Gastroesophageal sphincter (tissue), 4 donors: ENCODE measurements at regions not wholly inside any gene's neighbourhood (a gene's known extent, or its start where the extent isn't known, plus 50 kb on each side); places are given as distances from the start of the nearest gene placed in this dataset.

Experiments
- ATAC-seq: fragments of 150-250 bp; one replicate; pipeline ENCODE4 v1.9.1; 2016; ENCODE audit warnings: mild to moderate bottlenecking, moderate library complexity
- H3K27ac ChIP-seq, 4 donors: fragments of 200-600 bp; sonication (generic) in 3 of 4; 1 replicate in 3 of 4; 2 replicates in 1 of 4; pipeline ENCODE4 v1.5.1; 2016 to 2019
- H3K27me3 ChIP-seq: fragments of 200-600 bp; sonication (generic); one replicate; pipeline ENCODE4 v1.5.1; 2019
- H3K36me3 ChIP-seq, 2 donors: fragments of 200-600 bp; sonication (generic); one replicate each; pipeline ENCODE4 v1.5.1; 2019; ENCODE audit warnings: control low read depth in 1 of 2
- H3K4me1 ChIP-seq, 3 donors: fragments of 200-600 bp; sonication (generic); 1 replicate in 2 of 3; 2 replicates in 1 of 3; pipeline ENCODE4 v1.5.1; 2016 to 2019; ENCODE audit warnings: control low read depth in 2 of 3
- H3K4me3 ChIP-seq, 2 donors: fragments of 200-600 bp; sonication (generic); one replicate each; pipeline ENCODE4 v1.5.1; 2019; ENCODE audit warnings: mild to moderate bottlenecking in 1 of 2, moderate library complexity in 1 of 2
- H3K9me3 ChIP-seq, 3 donors: fragments of 200-600 bp; sonication (generic); one replicate each; pipeline ENCODE4 v1.5.1; 2017 to 2019; ENCODE audit warnings: control low read depth in 2 of 3
- EP300 ChIP-seq: sonication (generic); formaldehyde crosslinking; IDR thresholded peaks from one replicate; pipeline ENCODE4 v1.6.1; 2017; ENCODE audit warnings: antibody characterized with exemption, mild to moderate bottlenecking
- POLR2A ChIP-seq, 2 donors: fragments of 450-650 bp; IDR thresholded peaks; one replicate each; pipeline ENCODE4 v1.6.1; 2017; ENCODE audit warnings: antibody characterized with exemption in 2 of 2, mild to moderate bottlenecking in 2 of 2, moderate library complexity in 1 of 2
- POLR2AphosphoS5 ChIP-seq: sonication (generic); formaldehyde crosslinking; IDR thresholded peaks from one replicate; pipeline ENCODE4 v1.6.1; 2017; ENCODE audit warnings: antibody characterized with exemption
- whole genome bisulfite sequencing, 2 donors: methylation state at CpG; one replicate each; pipeline ENCODE4 v1.1.5; 2018; ENCODE audit warnings: low coverage in 1 of 2; 5-methylcytosine and 5-hydroxymethylcytosine counted together
- TF ChIP-seq, protein P1 (sequence below), 4 experiments: fragments of 200-600 bp in 2 of 4; fragments of 450-650 bp in 2 of 4; sonication (generic) in 1 of 4; IDR thresholded peaks; one replicate each; pipeline ENCODE4 v1.5.1; 2017 to 2019; ENCODE audit warnings: antibody characterized with exemption in 4 of 4, mild to moderate bottlenecking in 2 of 4, moderate library complexity in 2 of 4

DNA sequence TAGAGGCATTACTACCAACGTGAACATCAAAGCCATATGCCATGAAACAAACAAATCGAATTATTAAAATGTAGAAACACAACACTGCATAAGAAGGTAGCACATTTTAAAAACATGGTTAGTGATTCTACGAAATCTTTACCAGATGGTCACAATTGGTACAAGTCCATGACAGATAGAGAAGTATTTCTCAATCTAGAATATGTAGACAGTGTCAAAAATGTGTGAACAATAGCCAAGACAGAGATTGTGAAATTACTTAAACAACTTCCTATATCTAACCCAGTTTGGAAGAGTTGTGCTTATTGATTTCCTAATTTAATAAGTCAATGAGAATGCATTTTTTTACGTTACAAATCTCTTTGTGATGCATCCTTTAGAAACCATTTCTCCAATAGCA lies 1121.6 kb downstream of the MAT2B start:
- Histone ChIP-seq H3K27me3 (no peaks in the 10 kb centered on the region), H3K4me1 (no peaks in the 10 kb centered on the region), H3K4me3 (no peak overlapping the region), H3K36me3 (no peaks in the 10 kb centered on the region), H3K27ac (no peak overlapping the region), H3K9me3 (no peaks in the 10 kb centered on the region)
- WGBS, 2 donors = 76 to 79% methylated on average over 4 of the region's 4 CpGs
- no peak for ATAC-seq
- TF ChIP-seq EP300 = no peak
- TF ChIP-seq, protein P1, sequence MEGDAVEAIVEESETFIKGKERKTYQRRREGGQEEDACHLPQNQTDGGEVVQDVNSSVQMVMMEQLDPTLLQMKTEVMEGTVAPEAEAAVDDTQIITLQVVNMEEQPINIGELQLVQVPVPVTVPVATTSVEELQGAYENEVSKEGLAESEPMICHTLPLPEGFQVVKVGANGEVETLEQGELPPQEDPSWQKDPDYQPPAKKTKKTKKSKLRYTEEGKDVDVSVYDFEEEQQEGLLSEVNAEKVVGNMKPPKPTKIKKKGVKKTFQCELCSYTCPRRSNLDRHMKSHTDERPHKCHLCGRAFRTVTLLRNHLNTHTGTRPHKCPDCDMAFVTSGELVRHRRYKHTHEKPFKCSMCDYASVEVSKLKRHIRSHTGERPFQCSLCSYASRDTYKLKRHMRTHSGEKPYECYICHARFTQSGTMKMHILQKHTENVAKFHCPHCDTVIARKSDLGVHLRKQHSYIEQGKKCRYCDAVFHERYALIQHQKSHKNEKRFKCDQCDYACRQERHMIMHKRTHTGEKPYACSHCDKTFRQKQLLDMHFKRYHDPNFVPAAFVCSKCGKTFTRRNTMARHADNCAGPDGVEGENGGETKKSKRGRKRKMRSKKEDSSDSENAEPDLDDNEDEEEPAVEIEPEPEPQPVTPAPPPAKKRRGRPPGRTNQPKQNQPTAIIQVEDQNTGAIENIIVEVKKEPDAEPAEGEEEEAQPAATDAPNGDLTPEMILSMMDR (IDR thresholded peaks at IDR 0.05) = no peak
- no peak for TF ChIP-seq POLR2AphosphoS5
- TF ChIP-seq POLR2A (IDR thresholded peaks at IDR 0.05) = no peak

DNA sequence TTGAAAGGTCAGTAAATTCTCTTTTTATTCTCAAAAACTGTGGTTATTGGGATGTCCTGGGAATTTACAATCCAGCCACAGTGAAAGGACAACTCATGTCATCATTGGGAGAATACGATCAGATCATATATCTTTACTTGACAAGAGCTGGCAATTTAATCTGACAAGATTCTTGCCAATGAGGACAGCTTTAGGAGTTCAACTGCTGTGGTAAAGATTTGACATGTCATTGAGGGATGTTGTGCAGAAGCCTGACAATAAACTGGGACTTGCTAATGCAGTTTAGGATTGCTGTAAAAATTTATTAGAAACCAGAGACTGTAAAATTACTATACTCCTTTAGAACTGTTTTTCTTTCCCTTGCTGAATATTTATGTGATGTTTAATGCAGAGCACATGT lies 1131.0 kb downstream of the MAT2B start:
- 25 to 55% methylated on average over 1 of the region's 1 CpG for WGBS, 2 donors
- ATAC-seq = no peak
- H3K27me3 ChIP-seq = no peaks in the 10 kb centered on the region
- TF ChIP-seq POLR2A (IDR thresholded peaks at IDR 0.05) (no peak), EP300 (no peak), POLR2AphosphoS5 (no peak)
- TF ChIP-seq, protein P1 (IDR thresholded peaks at IDR 0.05) = no peak
- H3K4me3 ChIP-seq = no peak overlapping the region
- no peaks in the 10 kb centered on the region for H3K4me1 ChIP-seq
- H3K27ac ChIP-seq = no peak overlapping the region
- no peaks in the 10 kb centered on the region for H3K9me3 ChIP-seq
- no peaks in the 10 kb centered on the region for H3K36me3 ChIP-seq

DNA sequence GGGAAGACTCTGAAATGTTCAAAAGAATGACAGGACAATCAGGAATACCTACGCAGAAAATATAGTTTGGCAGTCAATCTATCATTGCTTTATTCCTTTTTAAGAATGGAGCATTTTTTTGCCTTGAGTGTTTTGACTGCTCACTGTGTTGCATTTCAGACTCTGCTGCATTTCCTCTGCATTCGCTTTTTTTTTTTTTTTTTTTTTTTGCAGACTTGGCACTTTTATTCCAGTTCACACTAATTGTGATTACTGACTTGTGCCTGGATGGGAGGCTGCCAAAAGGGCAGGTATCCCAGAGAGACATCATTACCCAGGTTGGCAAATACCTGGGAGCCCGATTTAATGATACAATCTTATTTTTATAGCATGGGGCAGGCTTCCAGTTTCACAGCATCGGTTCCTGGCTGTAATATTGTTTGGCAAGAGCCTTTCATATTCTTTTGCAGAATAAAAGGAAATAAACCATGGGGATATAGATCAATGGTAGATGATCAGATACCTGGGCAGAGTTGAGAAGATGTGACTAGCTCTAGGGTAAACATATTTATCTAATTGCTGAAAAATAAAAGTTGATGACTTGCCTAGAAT lies 1132.6 kb downstream of the MAT2B start:
- H3K27me3 ChIP-seq = no peaks in the 10 kb centered on the region
- no peaks in the 10 kb centered on the region for H3K9me3 ChIP-seq
- WGBS, 2 donors = 67 to 77% methylated on average over 4 of the region's 4 CpGs
- H3K4me3 ChIP-seq = no peak overlapping the region
- H3K36me3 ChIP-seq = no peaks in the 10 kb centered on the region
- no peak overlapping the region for H3K27ac ChIP-seq
- ATAC-seq = no peak
- H3K4me1 ChIP-seq = no peaks in the 10 kb centered on the region
- TF ChIP-seq POLR2AphosphoS5 = no peak
- TF ChIP-seq EP300 = no peak
- TF ChIP-seq, protein P1 (IDR thresholded peaks at IDR 0.05) = no peak
- TF ChIP-seq POLR2A (IDR thresholded peaks at IDR 0.05) = no peak

DNA sequence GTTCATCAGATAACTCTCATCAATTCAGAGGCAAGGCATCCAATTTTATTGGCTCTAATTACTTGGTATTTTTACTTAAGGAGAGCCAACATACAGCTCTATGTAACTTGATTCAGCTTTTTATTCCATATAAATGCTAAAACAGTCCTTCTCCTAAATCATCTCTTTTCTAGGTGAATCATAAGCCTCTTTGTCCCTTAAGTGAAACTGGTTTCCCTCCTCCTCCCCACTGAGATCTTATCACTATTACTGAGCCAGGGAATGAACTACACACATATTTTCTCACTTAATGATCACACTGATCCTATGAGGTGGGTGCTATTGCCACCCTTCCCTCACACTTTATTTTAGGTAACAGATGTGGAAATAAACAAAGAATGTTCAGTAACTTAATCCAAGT lies 1143.8 kb downstream of the MAT2B start:
- H3K4me3 ChIP-seq = no peak overlapping the region
- no peaks in the 10 kb centered on the region for H3K36me3 ChIP-seq
- H3K4me1 ChIP-seq = no peaks in the 10 kb centered on the region
- no peaks in the 10 kb centered on the region for H3K9me3 ChIP-seq
- H3K27ac ChIP-seq = no peak overlapping the region
- no peaks in the 10 kb centered on the region for H3K27me3 ChIP-seq
- no peak for ATAC-seq
- TF ChIP-seq EP300 (no peak), POLR2A (IDR thresholded peaks at IDR 0.05) (no peak), POLR2AphosphoS5 (no peak)
- TF ChIP-seq, protein P1 (IDR thresholded peaks at IDR 0.05) = no peak

DNA sequence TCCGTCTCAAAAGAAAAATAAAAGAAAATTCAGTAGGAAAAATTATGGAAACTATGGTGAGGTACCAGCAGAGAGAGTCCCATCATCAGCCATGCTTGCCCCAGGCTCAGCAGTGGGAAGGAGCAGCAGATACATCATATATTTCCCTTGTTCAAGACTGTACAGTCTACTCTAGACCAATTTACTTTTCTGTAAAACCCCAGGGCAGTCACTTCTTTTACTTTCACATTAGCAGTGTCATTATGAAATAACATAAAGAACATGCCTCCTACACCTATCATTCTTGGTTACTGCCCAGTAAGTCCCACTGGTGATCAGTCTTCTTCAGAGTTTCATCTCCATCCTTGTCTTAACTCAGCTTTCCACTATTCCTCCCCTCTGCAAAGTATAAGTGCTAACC lies 1145.0 kb downstream of the MAT2B start:
- TF ChIP-seq EP300 = no peak
- TF ChIP-seq POLR2AphosphoS5 = no peak
- no peak for TF ChIP-seq POLR2A (IDR thresholded peaks at IDR 0.05)
- TF ChIP-seq, protein P1 (IDR thresholded peaks at IDR 0.05) = no peak
- Histone ChIP-seq H3K9me3 (no peaks in the 10 kb centered on the region), H3K27me3 (no peaks in the 10 kb centered on the region), H3K36me3 (no peaks in the 10 kb centered on the region), H3K27ac (no peak overlapping the region), H3K4me1 (no peaks in the 10 kb centered on the region), H3K4me3 (no peak overlapping the region)
- WGBS, 2 donors = 80 to 100% methylated on average over 1 of the region's 1 CpG
- ATAC-seq = no peak
